ENCODE measurements at regions not wholly inside any gene's neighbourhood (a gene's known extent, or its start where the extent isn't known, plus 50 kb on each side); places are given as distances from the start of the nearest gene placed in this dataset.
A peak's percentile ranks its signal among the peaks of the same experiment; 100 is the strongest.

- no TSS peak for BruUV-seq (replicated peaks)
- Mint-ChIP-seq H3K27me3 (ENCODE audit: insufficient read depth, unreplicated experiment) (peaks cover 5% of the 10 kb centered on the region), H3K36me3 (ENCODE audit: insufficient read depth, unreplicated experiment) (no peaks in the 10 kb centered on the region), H3K4me1 (ENCODE audit: low read depth, unreplicated experiment) (no peaks in the 10 kb centered on the region), H3K27ac (ENCODE audit: unreplicated experiment) (no peak overlapping the region), H3K9me3 (ENCODE audit: unreplicated experiment) (no peaks in the 10 kb centered on the region), H3K4me3 (ENCODE audit: unreplicated experiment) (no peak overlapping the region)
- no peak for TF ChIP-seq CTCF (IDR thresholded peaks at IDR 0.05; ENCODE audit: insufficient read depth in 1 of 2, low read depth in 1 of 2, low read length in 1 of 2, severe bottlenecking in 1 of 2, unreplicated experiment in 1 of 2)
- DNase-seq, result no peak
- no peaks in the 10 kb centered on the region for H3K9me3 ChIP-seq
- H3K27me3 ChIP-seq (replicated peaks; ENCODE audit: control insufficient read depth, insufficient read depth, low read length), result no peaks in the 10 kb centered on the region
- H3K4me1 ChIP-seq, result no peaks in the 10 kb centered on the region
- ChIA-PET POLR2A (no interaction called here), CTCF (no interaction called here)
- H3K36me3 ChIP-seq (ENCODE audit: control insufficient read depth, insufficient read depth, low read length), result no peaks in the 10 kb centered on the region
- intact Hi-C loops (cut with micrococcal nuclease; ENCODE audit: unreplicated experiment), result no loop called here
- no peak overlapping the region for H3K4me3 ChIP-seq (ENCODE audit: low read depth, low read length)
Observed at GRCh38 chr11:109048098-109048497, 373.9 kb upstream of the C11orf87 start.

- Mint-ChIP-seq H3K36me3 (ENCODE audit: insufficient read depth, unreplicated experiment) (no peaks in the 10 kb centered on the region), H3K27me3 (ENCODE audit: insufficient read depth, unreplicated experiment) (peaks cover 2% of the 10 kb centered on the region), H3K27ac (ENCODE audit: unreplicated experiment) (no peak overlapping the region), H3K4me1 (ENCODE audit: low read depth, unreplicated experiment) (no peaks in the 10 kb centered on the region), H3K9me3 (ENCODE audit: unreplicated experiment) (no peaks in the 10 kb centered on the region), H3K4me3 (ENCODE audit: unreplicated experiment) (no peak overlapping the region)
- POLR2A ChIA-PET, result no interaction called here
- no peak for TF ChIP-seq CTCF (IDR thresholded peaks at IDR 0.05; ENCODE audit: insufficient read depth in 1 of 2, low read depth in 1 of 2, low read length in 1 of 2, severe bottlenecking in 1 of 2, unreplicated experiment in 1 of 2)
- Histone ChIP-seq H3K9me3 (no peaks in the 10 kb centered on the region), H3K4me1 (no peaks in the 10 kb centered on the region), H3K27me3 (replicated peaks; ENCODE audit: control insufficient read depth, insufficient read depth, low read length) (no peaks in the 10 kb centered on the region), H3K4me3 (ENCODE audit: low read depth, low read length) (no peak overlapping the region), H3K36me3 (ENCODE audit: control insufficient read depth, insufficient read depth, low read length) (no peaks in the 10 kb centered on the region)
- DNase-seq, result no peak
- CTCF ChIA-PET, result no interaction called here
- no TSS peak for BruUV-seq (replicated peaks)
- intact Hi-C loops (cut with micrococcal nuclease; ENCODE audit: unreplicated experiment), result no loop called here
Observed at GRCh38 chr11:109051200-109051599, 370.8 kb upstream of the C11orf87 start.

DNA sequence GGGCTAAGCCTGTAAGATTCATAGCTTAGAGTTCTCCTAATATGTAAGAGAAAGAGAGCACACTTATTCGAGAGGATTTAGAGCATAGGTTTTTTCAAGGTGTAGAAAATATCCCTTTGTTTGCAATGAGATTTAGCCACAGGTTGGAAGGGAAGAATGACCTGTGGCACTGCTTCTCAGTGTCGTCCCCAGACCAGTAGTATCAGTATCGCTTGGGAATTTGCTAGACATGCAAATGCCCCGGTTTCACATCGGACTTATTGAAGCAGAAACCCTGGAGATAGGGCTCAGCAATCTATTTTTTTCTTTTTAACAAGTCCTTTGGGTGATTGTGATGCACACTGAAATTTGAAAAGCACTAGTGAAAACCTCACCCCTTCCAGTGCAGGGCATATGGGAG is 362.6 kb upstream of the C11orf87 start:
- CTCF ChIA-PET, result no interaction called here
- BruUV-seq (replicated peaks), result no TSS peak
- H3K4me3 ChIP-seq (ENCODE audit: low read depth, low read length), result no peak overlapping the region
- intact Hi-C loops (cut with micrococcal nuclease; ENCODE audit: unreplicated experiment), result loop anchor here (1.0 kb wide), 1 partner anchor 19 kb away; no protein-coding TSS in a partner anchor
- no peaks in the 10 kb centered on the region for H3K9me3 ChIP-seq
- Mint-ChIP-seq H3K27me3 (ENCODE audit: insufficient read depth, unreplicated experiment) (no peaks in the 10 kb centered on the region), H3K4me3 (ENCODE audit: unreplicated experiment) (peak overlapping the region; percentile 62), H3K27ac (ENCODE audit: unreplicated experiment) (peak overlapping the region; percentile 78), H3K4me1 (ENCODE audit: low read depth, unreplicated experiment) (peaks cover 25% of the 10 kb centered on the region), H3K36me3 (ENCODE audit: insufficient read depth, unreplicated experiment) (no peaks in the 10 kb centered on the region), H3K9me3 (ENCODE audit: unreplicated experiment) (peaks cover 9% of the 10 kb centered on the region)
- H3K36me3 ChIP-seq (ENCODE audit: control insufficient read depth, insufficient read depth, low read length), result no peaks in the 10 kb centered on the region
- DNase-seq, result peak; percentile 53 to 57
- POLR2A ChIA-PET, result interaction anchor here (0.6 kb wide), 1 partner anchor 244 kb away, joined by 3 read pairs; no protein-coding TSS in a partner anchor
- no peaks in the 10 kb centered on the region for H3K27me3 ChIP-seq (replicated peaks; ENCODE audit: control insufficient read depth, insufficient read depth, low read length)
- H3K4me1 ChIP-seq, result peaks cover 24% of the 10 kb centered on the region
- TF ChIP-seq CTCF (IDR thresholded peaks at IDR 0.05; ENCODE audit: insufficient read depth in 1 of 2, low read depth in 1 of 2, low read length in 1 of 2, severe bottlenecking in 1 of 2, unreplicated experiment in 1 of 2), result no peak
